Eye (tissue), 1 donor: ENCODE measurements at regions not wholly inside any gene's neighbourhood (a gene's known extent, or its start where the extent isn't known, plus 50 kb on each side); places are given as distances from the start of the nearest gene placed in this dataset.

Experiments
- DNase-seq: peaks from one replicate; pipeline ENCODE4 v3.0.0-alpha.2; 2015

- no peak for DNase-seq
These were observed 230.7 kb downstream of the HLX start for GRCh38 chr1:221109930-221110329.

GRCh38 chr1:221117133-221117532 is 237.9 kb downstream of the HLX start:
- no peak for DNase-seq

- DNase-seq = peak; percentile 79
These were observed 238.3 kb downstream of the HLX start for GRCh38 chr1:221117548-221117951.

GRCh38 chr1:221118176-221118937 is 239.1 kb downstream of the HLX start:
- no peak for DNase-seq

GRCh38 chr1:221118938-221119320 is 239.7 kb downstream of the HLX start:
- no peak for DNase-seq

- no peak for DNase-seq
These were observed 243.3 kb downstream of the HLX start for GRCh38 chr1:221122501-221122900.

GRCh38 chr1:221125976-221126375 is 246.7 kb downstream of the HLX start:
- no peak for DNase-seq

- DNase-seq = no peak
These were observed 258.4 kb downstream of the HLX start for GRCh38 chr1:221137666-221138065.

GRCh38 chr1:221138516-221138915 is 259.3 kb downstream of the HLX start:
- DNase-seq = no peak

GRCh38 chr1:221139991-221140390 is 260.7 kb downstream of the HLX start:
- DNase-seq = no peak

- DNase-seq = no peak
These were observed 261.9 kb downstream of the HLX start for GRCh38 chr1:221141096-221141495.

- DNase-seq = peak; percentile 64
These were observed 262.5 kb downstream of the HLX start for GRCh38 chr1:221141606-221142285.

GRCh38 chr1:221148660-221149059 is 269.4 kb downstream of the HLX start:
- no peak for DNase-seq

GRCh38 chr1:221149111-221149510 is 269.9 kb downstream of the HLX start:
- no peak for DNase-seq

- DNase-seq = no peak
These were observed 270.4 kb downstream of the HLX start for GRCh38 chr1:221149555-221150075.

GRCh38 chr1:221150996-221151395 is 271.8 kb downstream of the HLX start:
- DNase-seq = no peak

- no peak for DNase-seq
These were observed 275.7 kb downstream of the HLX start for GRCh38 chr1:221154932-221155331.

- no peak for DNase-seq
These were observed 278.0 kb downstream of the HLX start for GRCh38 chr1:221157026-221157761.

GRCh38 chr1:221159608-221160007 is 280.4 kb downstream of the HLX start:
- peak; percentile 81 for DNase-seq

- DNase-seq = no peak
These were observed 282.4 kb downstream of the HLX start for GRCh38 chr1:221161571-221162041.

GRCh38 chr1:221162352-221162751 is 283.1 kb downstream of the HLX start:
- no peak for DNase-seq

GRCh38 chr1:221162939-221163338 is 283.7 kb downstream of the HLX start:
- no peak for DNase-seq

- DNase-seq = no peak
These were observed 284.8 kb downstream of the HLX start for GRCh38 chr1:221164029-221164428.
